Endothelial cell of umbilical vein (primary cell): ENCODE measurements at regions not wholly inside any gene's neighbourhood (a gene's known extent, or its start where the extent isn't known, plus 50 kb on each side); places are given as distances from the start of the nearest gene placed in this dataset.

Experiments used
- BruUV-seq: library from RNA; stranded (reverse); fragments of 400-500 nt; replicated peaks from 2 replicates; lab custom pipeline; 2021; lab: Mats Ljungman, UMichigan
- CTCF ChIA-PET: fragments of 300-600, 350-600 bp; sonication (Branson Sonifier 250); formaldehyde crosslinking; loops from one replicate; lab custom pipeline; 2021; ENCODE audit warnings: antibody characterized with exemption, inconsistent platforms; lab: Charles Lee
- POLR2A ChIA-PET: fragments of 300-600, 350-600 bp; sonication (Branson Sonifier 250); formaldehyde crosslinking; loops from one replicate; lab custom pipeline; 2021; ENCODE audit warnings: antibody characterized with exemption, inconsistent platforms; lab: Charles Lee
- DNase-seq: peaks from one replicate; pipeline ENCODE4 v3.0.0-alpha.2; 2011; ENCODE audit warnings: low read depth, low spot score
- FAIRE-seq: peaks from 2 replicates; lab custom pipeline; 2011; peaks lifted over from hg19 to GRCh38; lab: Jason Lieb, UNC
- H2AFZ ChIP-seq: 2 replicates; pipeline ENCODE4 v1.6.0; 2012; ENCODE audit warnings: low read depth, low read length, control low read depth, inconsistent platforms
- H3K27ac ChIP-seq: 2 replicates; pipeline ENCODE4 v1.5.1; 2011; ENCODE audit warnings: low read depth, mild to moderate bottlenecking, control low read depth, low read length, moderate library complexity; ENCODE audit not compliant: insufficient read depth
- H3K27me3 ChIP-seq, 2 experiments: 2 replicates each; pipeline versions ENCODE4 v1.6.0 to v1.6.1; 2011; ENCODE audit warnings: low read length in 2 of 2, mixed read lengths in 1 of 2; ENCODE audit not compliant: control insufficient read depth in 2 of 2, insufficient read depth in 2 of 2
- H3K36me3 ChIP-seq, 2 experiments: 2 replicates in 1 of 2; 3 replicates in 1 of 2; pipeline ENCODE4 v1.5.1; 2011; ENCODE audit warnings: low read length in 2 of 2, mild to moderate bottlenecking in 1 of 2, moderate library complexity in 1 of 2; ENCODE audit not compliant: control insufficient read depth in 2 of 2, insufficient read depth in 2 of 2; ENCODE audit errors: extremely low read depth in 1 of 2
- H3K4me1 ChIP-seq: 3 replicates; pipeline ENCODE4 v1.5.1; 2011; ENCODE audit warnings: mild to moderate bottlenecking, low read length; ENCODE audit not compliant: control insufficient read depth, insufficient read depth; ENCODE audit errors: extremely low read depth
- H3K4me2 ChIP-seq: 2 replicates; pipeline ENCODE4 v1.6.1; 2011; ENCODE audit warnings: low read length, control low read depth, mixed read lengths; ENCODE audit not compliant: insufficient read depth
- H3K4me3 ChIP-seq, 3 experiments: fragments of 200-600 bp in 1 of 3; sonication (generic), shearing (Covaris generic) in 1 of 3; replicated peaks in 1 of 3; 2 replicates each; pipeline ENCODE4 v1.5.1; 2011 to 2016; ENCODE audit warnings: control low read depth in 3 of 3, low read length in 3 of 3, mild to moderate bottlenecking in 2 of 3, inconsistent platforms in 1 of 3, low read depth in 1 of 3, moderate library complexity in 1 of 3; ENCODE audit not compliant: insufficient read depth in 1 of 3
- H3K79me2 ChIP-seq: 2 replicates; pipeline ENCODE4 v1.6.0; 2012; ENCODE audit warnings: low read length, inconsistent platforms; ENCODE audit not compliant: control insufficient read depth, insufficient read depth
- H3K9ac ChIP-seq: replicated peaks from 2 replicates; pipeline ENCODE3; 2011; ENCODE audit warnings: low read length, control low read depth; ENCODE audit not compliant: insufficient read depth; ENCODE audit errors: extremely low read depth
- H3K9me1 ChIP-seq: replicated peaks from 3 replicates; pipeline ENCODE4 v1.6.0; 2011; ENCODE audit warnings: mild to moderate bottlenecking, low read length; ENCODE audit not compliant: control insufficient read depth, insufficient read depth; ENCODE audit errors: extremely low read depth
- H3K9me3 ChIP-seq: replicated peaks from 2 replicates; pipeline ENCODE4 v1.5.1; 2012; ENCODE audit warnings: low read length, inconsistent platforms; ENCODE audit not compliant: control insufficient read depth, insufficient read depth
- H4K20me1 ChIP-seq: replicated peaks from 2 replicates; pipeline ENCODE3; 2011; ENCODE audit warnings: mild to moderate bottlenecking, low read length; ENCODE audit not compliant: control insufficient read depth, insufficient read depth; ENCODE audit errors: extremely low read depth
- EZH2 ChIP-seq: IDR thresholded peaks from 2 replicates; pipeline ENCODE4 v1.6.1; 2012; ENCODE audit warnings: borderline replicate concordance, low read depth, mild to moderate bottlenecking, moderate library complexity, low read length, inconsistent platforms; ENCODE audit not compliant: severe bottlenecking
- FOS ChIP-seq: IDR thresholded peaks from 2 replicates; pipeline ENCODE4 v1.6.1; 2011; ENCODE audit warnings: mild to moderate bottlenecking, low read length, moderate library complexity, borderline replicate concordance; ENCODE audit not compliant: insufficient read depth
- GATA2 ChIP-seq: IDR thresholded peaks from 2 replicates; pipeline ENCODE4 v1.7.0; 2011; ENCODE audit warnings: low read depth, mild to moderate bottlenecking, moderate library complexity, mixed read lengths, low read length; ENCODE audit not compliant: insufficient read length, insufficient read depth
- JUN ChIP-seq: IDR thresholded peaks from 2 replicates; pipeline ENCODE4 v1.6.1; 2011; ENCODE audit warnings: borderline replicate concordance, low read depth; ENCODE audit not compliant: insufficient read length, insufficient read depth
- MAX ChIP-seq: IDR thresholded peaks from 2 replicates; pipeline ENCODE4 v1.6.1; 2011; ENCODE audit not compliant: insufficient read depth, insufficient read length
- MYC ChIP-seq: IDR thresholded peaks from one replicate; pipeline ENCODE4 v1.6.1; 2011; ENCODE audit warnings: mild to moderate bottlenecking, low read depth, low read length
- POLR2A ChIP-seq: IDR thresholded peaks from 2 replicates; pipeline ENCODE4 v1.6.1; 2012; ENCODE audit warnings: low read depth, mild to moderate bottlenecking, control low read depth, low read length
- POLR2AphosphoS5 ChIP-seq: IDR thresholded peaks from 2 replicates; pipeline ENCODE4 v1.6.1; 2012; ENCODE audit warnings: low read depth, mild to moderate bottlenecking, control low read depth, low read length, moderate library complexity; ENCODE audit not compliant: insufficient read depth
- dilution Hi-C: fragments of 300-500 bp; cut with MboI; formaldehyde crosslinking; loops from one replicate; pipeline ENCODE4 v1.15.0; 2019; ENCODE audit warnings: low sequenced_read_pairs; ENCODE audit not compliant: extremely low pct_ligation_motif_present
- intact Hi-C: fragments of 100-400 bp; cut with micrococcal nuclease; formaldehyde crosslinking; loops from one replicate; pipeline ENCODE4 v1.10.0; 2022
- TF ChIP-seq, protein P1 (sequence below), 2 donors: IDR thresholded peaks; 1 replicate in 1 of 2; 2 replicates in 1 of 2; pipeline ENCODE4 v1.5.1; 2011; ENCODE audit warnings: low read length in 2 of 2, mild to moderate bottlenecking in 2 of 2, moderate library complexity in 2 of 2, control low read depth in 1 of 2, inconsistent platforms in 1 of 2, low read depth in 1 of 2; ENCODE audit not compliant: insufficient read depth in 1 of 2; ENCODE audit errors: extremely low read depth in 1 of 2

DNA sequence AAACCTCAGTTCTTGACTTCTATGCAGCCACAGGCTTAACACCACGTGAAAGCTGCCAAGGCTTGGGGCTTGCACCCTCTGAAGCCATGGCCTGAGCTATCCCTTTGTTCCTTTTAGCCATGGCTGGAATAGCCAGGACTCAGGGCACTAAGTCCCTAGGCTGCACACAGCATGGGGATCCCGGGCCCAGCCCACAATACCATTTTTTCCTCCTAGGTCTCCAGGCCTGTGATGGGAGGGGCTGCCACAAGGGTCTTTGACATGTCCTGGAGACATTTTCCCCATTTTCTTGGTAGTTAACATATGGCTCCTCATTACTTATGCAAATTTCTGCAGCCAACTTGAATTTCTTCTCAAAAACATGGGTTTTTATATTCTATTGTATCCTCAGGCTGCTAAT, 619.1 kb downstream of the NYAP2 start:
- dilution Hi-C loops (no loop called here), intact Hi-C loops (no loop called here)
- POLR2A ChIA-PET, result no interaction called here

More for the DNA sequence above, 619.1 kb downstream of the NYAP2 start:
- H4K20me1 ChIP-seq, result no peaks in the 10 kb centered on the region
- H3K9me1 ChIP-seq, result no peaks in the 10 kb centered on the region
- H3K27me3 ChIP-seq, result no peaks in the 10 kb centered on the region
- H3K36me3 ChIP-seq, result no peaks in the 10 kb centered on the region
- no peak for FAIRE-seq
- H3K4me2 ChIP-seq, result no peak overlapping the region
- no peaks in the 10 kb centered on the region for H3K79me2 ChIP-seq
- H2AFZ ChIP-seq, result no peak overlapping the region
- no peaks in the 10 kb centered on the region for H3K9me3 ChIP-seq
- no peaks in the 10 kb centered on the region for H3K4me1 ChIP-seq
- CTCF ChIA-PET, result no interaction called here
- BruUV-seq, result no TSS peak
- no peak for DNase-seq
- TF ChIP-seq FOS (no peak), GATA2 (no peak), EZH2 (no peak), JUN (no peak), MAX (no peak), POLR2A (no peak), POLR2AphosphoS5 (no peak), MYC (no peak)
- TF ChIP-seq, protein P1, sequence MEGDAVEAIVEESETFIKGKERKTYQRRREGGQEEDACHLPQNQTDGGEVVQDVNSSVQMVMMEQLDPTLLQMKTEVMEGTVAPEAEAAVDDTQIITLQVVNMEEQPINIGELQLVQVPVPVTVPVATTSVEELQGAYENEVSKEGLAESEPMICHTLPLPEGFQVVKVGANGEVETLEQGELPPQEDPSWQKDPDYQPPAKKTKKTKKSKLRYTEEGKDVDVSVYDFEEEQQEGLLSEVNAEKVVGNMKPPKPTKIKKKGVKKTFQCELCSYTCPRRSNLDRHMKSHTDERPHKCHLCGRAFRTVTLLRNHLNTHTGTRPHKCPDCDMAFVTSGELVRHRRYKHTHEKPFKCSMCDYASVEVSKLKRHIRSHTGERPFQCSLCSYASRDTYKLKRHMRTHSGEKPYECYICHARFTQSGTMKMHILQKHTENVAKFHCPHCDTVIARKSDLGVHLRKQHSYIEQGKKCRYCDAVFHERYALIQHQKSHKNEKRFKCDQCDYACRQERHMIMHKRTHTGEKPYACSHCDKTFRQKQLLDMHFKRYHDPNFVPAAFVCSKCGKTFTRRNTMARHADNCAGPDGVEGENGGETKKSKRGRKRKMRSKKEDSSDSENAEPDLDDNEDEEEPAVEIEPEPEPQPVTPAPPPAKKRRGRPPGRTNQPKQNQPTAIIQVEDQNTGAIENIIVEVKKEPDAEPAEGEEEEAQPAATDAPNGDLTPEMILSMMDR (IDR thresholded peaks at IDR 0.05; ENCODE audit: extremely low read depth in 1 of 2, insufficient read depth in 1 of 2, low read depth in 1 of 2, low read length in 2 of 2), result no peak
- no peak overlapping the region for H3K9ac ChIP-seq
- H3K4me3 ChIP-seq, result no peak overlapping the region
- no peak overlapping the region for H3K27ac ChIP-seq
